Hematopoietic multipotent progenitor cell treated with erythropoietin and hydrocortisone succinate and interleukin-3 and kit ligand, for 17 days (in vitro differentiated cells): ENCODE measurements at regions not wholly inside any gene's neighbourhood (a gene's known extent, or its start where the extent isn't known, plus 50 kb on each side); places are given as distances from the start of the nearest gene placed in this dataset.
"Not testable (repeated sequence)": the region's sequence is repeated elsewhere in the genome, so short reads cannot be mapped to it uniquely, and the experiment has no call there.

Experiments used
- DNase-seq: peaks from one replicate; pipeline ENCODE4 v3.0.0-alpha.2; 2015; ENCODE audit warnings: low spot score

DNA sequence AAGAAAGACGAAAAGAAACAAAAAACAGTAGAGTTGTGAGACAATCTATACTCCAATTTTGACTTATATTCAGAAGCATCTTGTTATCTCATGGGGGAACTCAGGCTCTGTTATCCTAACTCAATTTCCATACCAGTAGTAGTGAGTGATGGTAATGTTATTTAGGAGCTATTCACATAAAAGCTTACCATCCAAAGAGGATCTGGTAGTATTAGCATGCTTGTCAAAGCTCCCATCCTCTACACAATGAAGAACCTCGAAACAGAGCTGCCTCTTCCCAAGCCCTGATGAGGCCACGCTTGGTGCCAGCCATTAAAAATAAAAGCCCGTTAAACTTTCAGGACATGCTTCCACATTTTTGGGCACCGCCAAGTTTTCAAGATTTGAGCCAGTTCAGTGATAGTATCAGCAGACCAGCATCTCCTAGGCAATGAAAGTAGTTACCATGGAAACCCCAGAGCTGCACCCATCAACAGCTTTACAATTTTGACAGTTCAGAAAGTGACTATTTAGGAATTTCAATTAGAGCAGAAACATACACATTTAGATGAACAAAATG lies 173.3 kb downstream of the CD83 start:
- no peak for DNase-seq

DNA sequence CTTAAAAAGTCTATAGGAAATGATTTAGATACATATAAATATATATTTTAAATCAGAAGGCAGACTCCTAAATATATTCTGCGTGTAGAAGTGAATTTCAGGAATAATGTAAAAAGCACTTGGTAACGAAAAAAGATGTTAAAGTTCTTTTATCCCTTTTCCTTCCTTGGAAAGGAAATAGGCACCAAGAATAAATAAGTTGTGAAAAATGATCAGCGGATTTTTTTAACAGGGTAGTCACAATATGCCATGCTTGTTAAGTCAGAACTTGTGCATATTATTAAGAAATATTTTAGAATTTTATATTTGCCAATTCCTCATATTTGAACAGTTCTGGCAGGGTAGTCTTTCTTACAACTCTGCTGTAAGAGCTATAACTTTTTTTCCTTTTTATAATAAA lies 173.8 kb downstream of the CD83 start:
- DNase-seq: no peak

DNA sequence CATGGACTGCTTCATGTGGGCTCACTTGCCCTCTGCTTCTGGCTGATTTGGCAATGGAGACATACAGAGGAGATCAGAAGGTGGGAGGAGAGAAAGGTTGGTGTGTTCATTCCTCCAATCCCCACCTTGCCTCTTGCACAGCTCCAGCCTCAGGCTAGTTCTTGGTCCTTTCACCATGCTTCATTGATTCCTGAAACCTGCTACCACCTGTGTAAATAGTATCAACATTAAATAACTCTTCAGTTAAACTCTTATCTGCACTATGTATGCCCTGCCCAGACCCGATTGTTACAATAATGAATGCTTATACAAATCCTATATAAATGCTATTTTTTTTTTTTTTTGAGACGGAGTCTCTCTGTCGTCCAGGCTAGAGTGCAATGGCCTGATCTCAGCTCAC lies 174.5 kb downstream of the CD83 start:
- DNase-seq: no peak

DNA sequence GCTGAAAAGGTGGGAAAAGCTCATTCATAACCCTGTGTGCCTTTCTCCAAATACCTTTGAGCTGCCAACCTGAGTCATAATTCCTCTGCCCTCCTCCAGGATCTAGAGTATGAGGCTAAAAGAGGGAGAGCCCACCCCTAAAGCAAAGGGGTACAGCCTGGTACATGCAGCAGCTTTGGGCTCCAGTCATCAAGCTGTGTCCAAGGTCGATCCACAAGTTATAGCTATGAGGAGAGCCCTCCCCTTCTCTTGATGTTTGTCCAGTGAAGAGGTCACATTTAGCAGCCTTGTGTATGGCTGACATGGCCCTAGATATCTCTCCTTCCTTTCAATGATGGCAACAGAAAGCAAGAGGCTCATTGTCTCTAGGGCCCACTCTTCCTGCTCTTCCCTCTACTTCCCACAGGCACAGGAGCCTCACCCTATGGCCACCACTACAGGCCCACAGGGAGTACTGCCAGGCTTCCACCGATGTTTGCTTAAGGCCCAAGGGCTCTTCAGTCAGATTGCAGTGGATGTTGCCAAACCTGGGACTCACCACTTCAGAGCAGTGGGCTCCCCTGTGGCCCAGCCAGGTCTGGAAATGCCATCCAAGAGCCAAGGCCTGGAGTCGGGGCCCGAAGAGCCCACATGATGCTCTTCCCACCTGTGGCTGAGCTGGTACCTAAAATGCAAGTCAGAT lies 176.8 kb downstream of the CD83 start:
- no peak for DNase-seq

DNA sequence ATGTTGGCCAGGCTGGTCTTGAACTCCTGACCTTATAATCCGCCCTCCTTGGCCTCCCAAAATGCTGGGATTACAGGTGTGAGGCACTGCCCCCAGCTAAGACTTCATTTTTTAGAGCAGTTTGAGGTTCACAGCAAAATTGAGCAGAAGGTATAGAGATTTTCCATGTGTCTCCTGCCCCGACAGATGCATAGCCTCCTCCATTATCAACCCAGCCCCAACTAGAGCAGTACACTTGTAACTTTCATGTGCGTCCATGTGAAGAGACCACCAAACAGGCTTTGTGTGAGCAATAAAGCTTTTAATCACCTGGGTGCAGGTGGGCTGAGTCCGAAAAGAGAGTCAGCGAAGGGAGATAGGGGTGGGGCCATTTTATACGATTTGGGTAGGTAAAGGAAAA lies 179.1 kb downstream of the CD83 start:
- DNase-seq: not testable (repeated sequence)

DNA sequence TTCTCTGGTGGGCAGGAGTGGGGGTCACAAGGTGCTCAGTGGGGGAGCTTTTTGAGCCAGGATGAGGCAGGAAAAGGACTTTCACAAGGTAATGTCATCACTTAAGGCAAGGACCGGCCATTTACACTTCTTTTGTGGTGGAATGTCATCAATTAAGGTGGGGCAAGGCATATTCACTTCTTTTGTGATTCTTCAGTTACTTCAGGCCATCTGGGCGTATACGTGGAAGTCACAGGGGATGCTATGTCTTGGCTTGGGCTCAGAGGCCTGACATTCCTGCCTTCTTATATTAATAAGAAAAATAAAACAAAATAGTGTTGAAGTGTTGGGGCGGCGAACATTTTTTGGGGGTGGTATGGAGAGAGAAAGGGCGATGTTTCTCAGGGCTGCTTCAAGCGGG lies 179.5 kb downstream of the CD83 start:
- DNase-seq: not testable (repeated sequence)

DNA sequence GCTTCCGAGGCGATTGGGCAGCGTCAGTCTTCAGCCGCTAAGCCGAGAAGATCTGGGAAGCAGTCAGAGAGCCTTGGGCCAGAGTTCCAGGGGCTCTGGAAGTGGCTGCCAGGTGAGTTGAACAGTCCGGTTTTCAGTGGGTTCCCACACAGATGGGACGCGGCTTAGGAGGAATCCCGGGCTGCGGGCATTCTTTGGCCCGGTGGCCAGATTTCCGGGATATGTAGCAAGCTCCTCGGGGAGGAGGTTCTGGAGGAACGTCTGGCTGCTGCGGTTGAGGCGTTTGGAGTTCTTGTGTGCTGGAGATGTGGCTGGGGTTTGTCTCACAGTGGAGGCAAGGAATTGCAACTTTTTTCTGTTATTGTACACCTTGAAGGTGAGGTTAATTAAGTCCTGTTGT lies 182.6 kb downstream of the CD83 start:
- DNase-seq: not testable (repeated sequence)

DNA sequence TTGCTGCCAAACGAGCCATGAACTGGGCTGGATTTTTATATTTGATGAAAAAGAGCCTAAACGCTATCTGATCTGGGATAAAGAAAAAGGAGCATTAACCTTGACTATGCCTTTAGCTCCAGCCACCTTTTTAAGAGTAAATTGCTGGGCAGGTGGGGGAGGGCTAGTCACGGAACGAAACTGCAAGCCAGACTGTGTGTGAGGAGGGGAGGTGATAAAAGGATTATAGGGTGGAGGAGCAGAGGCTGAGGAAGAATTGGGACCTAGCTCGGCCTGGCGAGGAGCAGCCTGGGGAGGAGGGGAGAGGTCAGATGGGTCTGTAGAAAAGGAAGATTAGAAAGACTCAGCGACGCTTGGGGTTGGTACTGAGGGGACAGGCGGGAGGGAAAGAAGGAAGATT lies 183.1 kb downstream of the CD83 start:
- DNase-seq: not testable (repeated sequence)

DNA sequence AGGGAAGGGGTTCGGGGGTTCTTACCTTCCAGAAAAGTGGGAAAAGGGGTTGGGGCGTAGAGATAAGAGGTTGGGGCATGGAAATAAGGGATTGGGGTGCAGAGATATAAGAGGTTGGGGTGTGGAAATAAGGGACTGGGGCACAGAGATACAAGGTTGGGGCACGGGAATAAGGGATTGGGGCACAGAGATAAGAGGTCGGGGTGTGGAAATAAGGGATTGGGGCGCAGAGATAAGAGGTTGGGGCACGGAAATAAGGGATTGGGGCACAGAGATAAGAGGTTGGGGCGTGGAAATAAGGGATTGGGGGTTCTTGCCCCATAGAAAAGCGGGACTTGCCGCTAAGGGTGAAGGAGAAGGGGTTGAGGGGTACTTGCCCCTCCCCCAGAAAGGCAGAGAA lies 183.9 kb downstream of the CD83 start:
- DNase-seq: not testable (repeated sequence)

DNA sequence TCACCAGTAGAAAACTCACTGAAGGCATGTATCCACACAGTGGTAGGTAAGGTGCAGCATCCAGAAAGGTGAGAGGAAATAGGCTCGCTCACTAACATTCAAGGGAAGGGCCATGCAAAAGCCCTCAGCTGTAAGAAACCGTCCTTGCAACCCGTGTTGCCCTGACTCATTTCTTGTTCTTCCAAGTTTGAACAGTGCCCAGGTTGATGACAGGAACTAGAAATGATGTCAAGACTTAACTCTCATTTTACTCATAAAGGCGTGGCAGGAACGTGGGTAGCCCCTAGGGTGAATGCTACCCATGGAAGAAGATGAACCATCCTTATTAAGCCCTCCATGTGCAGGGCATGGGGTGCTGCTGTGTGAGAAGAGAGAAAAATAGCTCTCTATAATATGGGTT lies 187.6 kb downstream of the CD83 start:
- no peak for DNase-seq

DNA sequence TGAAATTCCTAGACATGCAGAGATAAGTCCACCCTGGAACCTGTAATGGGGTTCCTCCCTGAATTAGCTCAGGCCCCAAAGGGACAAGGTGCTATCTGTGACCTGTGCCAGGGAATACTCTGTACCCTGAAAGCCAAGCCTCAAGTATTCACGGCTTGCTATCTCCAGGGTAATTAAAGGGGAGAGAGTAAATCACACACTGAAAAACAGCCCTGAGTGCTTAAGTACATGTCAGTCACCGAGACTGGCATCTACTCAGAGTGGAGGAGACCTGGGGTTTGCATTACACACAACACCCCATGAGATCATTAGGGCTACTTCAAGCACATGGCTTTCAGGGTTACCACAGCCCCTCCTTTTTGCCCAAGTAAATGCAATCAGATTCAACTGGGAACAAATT lies 188.1 kb downstream of the CD83 start:
- no peak for DNase-seq

DNA sequence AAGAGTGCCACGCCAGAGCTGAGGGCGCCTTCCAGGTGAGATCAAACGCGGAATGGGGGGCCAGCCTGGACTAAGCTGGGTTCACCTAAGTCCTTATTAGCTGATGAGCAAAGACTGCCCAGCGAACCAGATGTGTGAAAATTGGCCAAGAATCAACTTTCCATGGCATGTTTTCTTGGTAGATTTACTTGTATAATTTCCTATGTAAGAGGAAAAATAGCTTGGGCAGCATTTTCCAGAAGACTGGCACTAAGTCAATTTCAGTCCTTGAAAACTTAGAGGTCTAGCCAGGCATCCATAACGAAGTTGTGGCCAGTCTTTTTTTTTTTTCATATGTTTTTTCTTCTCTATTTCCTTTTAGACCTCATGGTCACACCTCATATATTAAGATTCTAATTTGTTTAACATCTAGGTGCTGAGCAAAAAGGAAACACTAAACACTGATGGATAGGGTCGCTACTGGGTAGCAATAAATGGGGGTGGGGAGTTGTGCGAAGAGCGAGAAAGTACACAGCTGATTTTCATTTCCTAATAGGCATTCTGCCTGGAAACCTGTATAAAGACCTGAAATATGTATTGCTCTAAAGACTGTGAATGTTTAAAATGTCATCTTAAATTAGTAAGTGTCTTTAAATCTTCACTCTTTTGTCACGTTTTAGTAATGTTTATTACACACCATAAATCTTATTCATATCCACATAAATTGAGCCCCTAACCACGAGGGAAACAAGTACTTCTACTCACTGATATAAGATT lies 188.8 kb downstream of the CD83 start:
- DNase-seq: no peak

DNA sequence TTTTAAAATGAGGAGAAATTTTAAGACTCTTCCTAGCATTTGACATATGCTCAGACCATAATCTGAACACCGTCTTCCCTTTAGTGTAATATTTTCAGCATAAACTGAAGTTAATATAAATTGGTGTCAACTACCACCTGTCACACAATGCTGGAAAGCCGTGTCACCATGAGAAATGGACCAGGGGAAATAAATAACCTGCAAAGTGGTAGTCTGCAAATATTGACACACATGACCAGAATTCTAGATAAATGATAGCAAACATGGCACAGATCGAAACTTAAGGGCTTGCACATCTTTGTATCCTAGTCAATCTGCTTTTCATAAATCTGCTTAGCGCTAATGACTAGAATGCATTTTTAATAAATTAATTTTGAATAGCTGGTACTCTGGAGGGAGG lies 191.9 kb downstream of the CD83 start:
- DNase-seq: no peak

DNA sequence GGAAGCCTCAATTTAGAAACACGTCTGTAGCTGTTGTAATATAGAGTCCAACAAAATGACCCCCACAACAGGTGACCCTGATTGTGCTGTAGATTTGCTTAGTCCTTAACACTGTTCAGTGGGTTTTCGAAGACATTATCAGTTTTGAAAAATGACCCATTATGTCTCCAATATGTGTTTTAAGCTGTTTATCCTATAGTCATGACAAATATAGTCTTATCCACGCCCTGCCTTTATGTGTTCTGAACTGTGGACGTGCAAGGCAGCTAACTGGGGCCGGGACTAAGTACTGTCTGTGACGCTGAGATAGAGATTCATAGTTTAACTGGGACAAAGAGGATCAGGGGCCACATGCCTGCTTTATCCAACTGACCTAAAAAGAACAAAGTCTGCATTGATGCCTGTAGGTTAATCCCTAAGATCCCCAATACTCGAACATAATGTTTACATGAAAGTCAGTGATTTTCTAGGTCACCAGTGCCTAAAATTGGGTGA lies 192.4 kb downstream of the CD83 start:
- DNase-seq: no peak

DNA sequence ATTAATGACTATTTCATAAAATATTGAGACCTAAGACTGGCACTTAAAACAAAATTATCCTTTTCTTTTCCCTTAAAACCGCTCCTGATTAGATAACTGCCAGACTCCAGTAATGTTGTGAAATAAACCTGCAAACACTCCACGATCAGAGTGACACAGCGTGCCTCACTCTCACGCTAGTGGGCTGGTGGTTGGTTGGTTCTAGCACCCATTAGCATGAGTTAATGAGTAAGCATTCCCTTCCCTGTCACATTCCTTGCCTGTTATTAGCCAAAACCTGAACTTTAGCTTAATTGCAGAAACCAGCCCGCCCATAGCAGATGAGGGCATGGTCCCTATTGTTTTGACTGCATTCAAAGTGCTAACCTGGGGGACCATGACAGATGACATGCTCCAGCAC lies 193.4 kb downstream of the CD83 start:
- no peak for DNase-seq

DNA sequence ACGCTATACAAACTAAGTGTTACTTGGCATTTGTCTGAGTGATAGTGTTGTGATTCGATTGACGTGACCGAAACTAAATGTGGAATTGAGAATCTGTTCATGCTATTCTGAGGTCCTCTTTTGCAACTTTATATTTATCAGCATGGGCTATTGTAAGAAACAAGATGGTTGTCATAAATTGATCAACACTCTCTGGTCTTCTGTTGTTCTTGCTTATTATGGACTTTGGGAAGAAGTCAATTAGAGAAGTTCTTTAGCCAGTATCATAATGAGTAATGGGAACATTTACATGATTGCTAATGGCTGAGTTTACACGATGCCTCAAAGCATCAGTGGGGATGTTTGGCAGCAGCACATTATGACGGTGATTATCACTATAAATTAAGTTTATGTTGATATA lies 195.0 kb downstream of the CD83 start:
- no peak for DNase-seq

DNA sequence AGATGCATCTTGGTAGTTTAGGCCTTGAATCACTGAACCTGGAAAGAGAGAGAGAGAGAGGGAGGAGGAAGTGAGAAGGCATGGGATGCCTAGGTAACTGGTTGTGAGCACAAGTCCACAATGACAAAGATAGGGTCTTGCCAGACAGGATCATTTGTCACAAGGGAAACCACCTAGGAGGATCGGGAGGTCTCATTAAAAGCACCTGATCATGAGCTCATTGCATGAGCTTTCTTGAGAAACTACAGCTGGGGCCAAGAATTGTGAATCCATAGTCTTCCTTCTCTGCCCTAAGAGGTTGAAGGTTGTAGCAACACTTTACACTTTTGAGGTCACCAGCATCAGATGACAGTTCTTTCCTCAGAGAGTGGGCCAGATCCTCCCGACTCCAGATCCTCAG lies 195.7 kb downstream of the CD83 start:
- DNase-seq: no peak

DNA sequence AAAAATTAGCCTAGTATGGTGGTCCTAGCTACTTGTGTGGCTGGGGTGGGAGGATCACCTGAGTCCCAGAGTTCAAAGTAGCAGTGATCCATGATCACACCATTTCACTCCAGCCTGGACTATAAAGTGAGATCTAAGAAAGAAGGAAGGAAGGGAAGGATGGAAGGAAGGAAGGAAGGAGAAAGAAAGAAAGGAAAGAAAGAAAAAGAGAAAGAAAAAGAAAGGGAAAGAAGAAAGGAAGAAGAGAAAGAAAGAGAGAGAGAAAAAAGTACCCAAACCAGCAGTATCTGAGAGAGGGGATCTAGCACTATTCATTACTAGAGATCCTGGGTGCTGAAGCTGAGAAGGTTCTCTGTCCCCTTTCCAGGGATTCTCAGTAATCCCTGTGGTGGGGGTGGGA lies 197.8 kb downstream of the CD83 start:
- DNase-seq: no peak

DNA sequence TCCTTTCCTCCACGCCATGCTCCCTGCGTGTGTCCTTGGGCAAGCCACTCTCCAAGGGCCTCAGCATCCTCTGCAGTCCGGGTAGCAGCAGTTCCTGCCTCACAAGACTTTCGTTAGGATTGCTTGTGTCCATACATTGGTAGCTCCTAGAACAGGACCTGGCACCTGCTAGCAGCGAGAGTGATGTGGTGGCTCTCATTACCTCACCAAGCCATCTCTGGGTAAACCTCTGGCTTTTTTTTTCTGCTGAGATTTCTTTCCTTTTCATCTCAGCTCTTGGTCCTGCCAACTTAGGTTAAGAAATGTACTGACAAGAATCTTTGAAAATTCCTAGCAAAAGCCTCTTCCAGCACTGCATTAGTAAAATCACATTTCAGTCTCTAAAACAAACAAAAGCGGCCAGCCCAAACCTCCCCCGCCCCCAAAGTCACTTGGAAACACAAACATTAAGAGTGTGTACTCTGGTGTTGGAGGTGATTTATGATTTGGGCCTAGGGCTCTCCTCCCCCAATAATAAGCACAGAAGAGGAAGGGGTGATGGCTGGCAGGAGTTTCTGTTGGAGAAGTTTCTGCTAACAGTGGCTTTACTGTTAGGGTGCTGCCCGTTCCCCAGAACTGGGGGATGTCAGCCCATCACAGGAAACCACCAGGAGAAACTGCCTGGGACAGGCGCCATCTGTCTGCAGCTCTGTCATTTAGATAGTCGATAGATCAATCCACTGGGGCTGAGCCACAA lies 199.2 kb downstream of the CD83 start:
- no peak for DNase-seq

DNA sequence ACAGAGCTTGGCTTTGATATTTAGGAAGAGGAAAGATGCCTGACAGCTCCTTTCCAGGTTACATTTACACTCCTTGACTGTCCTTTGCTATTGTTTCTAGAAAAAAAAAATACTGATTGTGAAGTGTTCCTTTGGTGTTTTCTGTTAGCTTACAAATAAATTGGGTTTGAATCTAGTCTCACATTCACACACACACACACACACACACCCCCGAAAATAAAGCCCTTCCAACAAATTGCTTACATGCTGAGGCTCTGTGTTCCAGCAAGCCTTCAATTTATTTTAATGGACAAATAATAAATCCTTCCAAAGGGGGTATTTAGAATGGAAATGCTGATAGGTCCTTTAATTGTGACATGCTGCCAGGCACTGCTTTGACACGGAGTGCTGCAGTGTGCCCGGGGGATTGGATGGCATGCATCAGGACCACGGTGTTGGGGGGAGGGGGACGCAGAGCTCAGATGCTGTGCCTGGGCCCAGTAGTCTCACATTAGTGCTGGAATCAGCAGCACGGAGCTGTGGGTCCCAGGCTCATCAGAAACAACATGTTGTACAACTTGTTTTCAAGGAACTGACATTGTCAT lies 199.9 kb downstream of the CD83 start:
- no peak for DNase-seq

DNA sequence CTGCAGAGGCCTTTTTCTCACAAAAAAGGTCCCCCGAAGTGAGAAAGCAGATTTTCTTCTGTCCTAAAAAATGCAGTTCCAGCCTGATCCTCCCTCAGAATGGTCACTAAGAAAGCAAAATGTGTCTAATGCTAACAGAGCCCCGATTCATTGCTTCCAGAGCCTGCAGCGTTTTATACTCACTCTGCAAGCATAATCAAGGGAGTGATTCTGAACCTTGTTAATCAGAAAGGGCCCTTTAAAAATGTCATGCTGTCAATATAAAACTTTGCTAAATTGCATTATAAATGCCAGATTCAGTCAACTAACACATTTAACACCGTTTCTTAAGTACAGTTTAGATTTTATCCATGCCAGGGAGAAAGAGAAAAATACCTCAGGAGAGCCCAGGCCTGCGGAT lies 202.8 kb downstream of the CD83 start:
- DNase-seq: no peak
